SK-N-SH (cell line): ENCODE measurements at regions not wholly inside any gene's neighbourhood (a gene's known extent, or its start where the extent isn't known, plus 50 kb on each side); places are given as distances from the start of the nearest gene placed in this dataset.

Experiments used
- CTCF ChIA-PET: fragments of 300-600, 350-600 bp; formaldehyde crosslinking; extraction: SDS; loops from one replicate; lab custom pipeline; 2021; lab: Yijun Ruan, JAX
- POLR2A ChIA-PET: fragments of 350-600 bp; sonication (Branson Sonifier 250); formaldehyde crosslinking; extraction: SDS; loops from one replicate; lab custom pipeline; 2020; ENCODE audit warnings: antibody characterized with exemption, inconsistent platforms; lab: Yijun Ruan, JAX
- DNase-seq: peaks from one replicate; pipeline ENCODE4 v3.0.0; 2012
- H2AFZ ChIP-seq: fragments of 200-600 bp; sonication (generic); 2 replicates; pipeline ENCODE4 v1.8.1; 2016; ENCODE audit warnings: antibody characterized with exemption, mild to moderate bottlenecking, low read depth
- H3F3A ChIP-seq: fragments of 200-600 bp; sonication (generic); replicated peaks from 2 replicates; pipeline ENCODE3; 2016; ENCODE audit warnings: antibody characterized with exemption, mild to moderate bottlenecking; ENCODE audit not compliant: insufficient read depth
- H3K27ac ChIP-seq, 2 experiments: fragments of 200-500 bp in 1 of 2; fragments of 200-600 bp in 1 of 2; sonication (Bioruptor generic) in 1 of 2; sonication (generic), shearing (Covaris generic) in 1 of 2; 2 replicates each; pipeline versions ENCODE4 v1.5.1 to v1.6.1; 2014 to 2016; ENCODE audit warnings: low read depth in 2 of 2, inconsistent platforms in 1 of 2, low read length in 1 of 2, mild to moderate bottlenecking in 1 of 2, mixed read lengths in 1 of 2
- H3K27me3 ChIP-seq: fragments of 200-600 bp; sonication (generic), shearing (Covaris generic); 2 replicates; pipeline ENCODE4 v1.6.1; 2016; ENCODE audit warnings: mixed run types; ENCODE audit not compliant: insufficient read depth
- H3K36me3 ChIP-seq, 2 experiments: fragments of 200-500 bp in 1 of 2; fragments of 200-600 bp in 1 of 2; sonication (Bioruptor generic) in 1 of 2; sonication (generic) in 1 of 2; replicated peaks in 1 of 2; 2 replicates each; pipeline versions ENCODE3 to v1.5.1; 2014 to 2016; ENCODE audit warnings: low read length in 1 of 2, mild to moderate bottlenecking in 1 of 2; ENCODE audit not compliant: insufficient read depth in 2 of 2, control insufficient read depth in 1 of 2
- H3K4me1 ChIP-seq, 2 experiments: fragments of 200-500 bp in 1 of 2; fragments of 200-600 bp in 1 of 2; sonication (Bioruptor generic) in 1 of 2; sonication (generic), shearing (Covaris generic) in 1 of 2; 2 replicates each; pipeline versions ENCODE4 v1.5.1 to v1.6.1; 2014 to 2016; ENCODE audit warnings: low read depth in 1 of 2, low read length in 1 of 2, mixed run types in 1 of 2; ENCODE audit not compliant: insufficient read depth in 2 of 2, control insufficient read depth in 1 of 2
- H3K4me2 ChIP-seq: fragments of 200-600 bp; sonication (generic), shearing (Covaris generic); 2 replicates; pipeline ENCODE4 v1.6.1; 2017; ENCODE audit warnings: mixed run types
- H3K4me3 ChIP-seq, 2 experiments: fragments of 200-500 bp in 1 of 2; fragments of 200-600 bp in 1 of 2; sonication (Bioruptor generic) in 1 of 2; sonication (generic), shearing (Covaris generic) in 1 of 2; 2 replicates each; pipeline versions ENCODE4 v1.5.1 to v1.8.1; 2014 to 2016; ENCODE audit warnings: low read depth in 2 of 2, inconsistent platforms in 1 of 2, low read length in 1 of 2, mild to moderate bottlenecking in 1 of 2, mixed read lengths in 1 of 2, moderate library complexity in 1 of 2
- H3K79me2 ChIP-seq: fragments of 200-600 bp; sonication (generic); 2 replicates; pipeline ENCODE4 v1.8.1; 2017; ENCODE audit warnings: mild to moderate bottlenecking; ENCODE audit not compliant: insufficient read depth
- H3K9ac ChIP-seq: fragments of 200-600 bp; sonication (generic); 2 replicates; pipeline ENCODE4 v1.6.1; 2017; ENCODE audit warnings: mixed run types
- H3K9me2 ChIP-seq: fragments of 200-600 bp; sonication (generic); 2 replicates; pipeline ENCODE4 v1.6.1; 2017; ENCODE audit warnings: mixed run types
- H3K9me3 ChIP-seq: fragments of 200-600 bp; sonication (generic); 2 replicates; pipeline ENCODE4 v1.6.1; 2017; ENCODE audit warnings: mixed run types, mild to moderate bottlenecking, moderate library complexity
- H4K20me1 ChIP-seq: fragments of 200-600 bp; sonication (generic); 2 replicates; pipeline ENCODE4 v1.6.1; 2017; ENCODE audit warnings: mild to moderate bottlenecking, mixed run types; ENCODE audit not compliant: insufficient read depth
- EP300 ChIP-seq, 2 experiments: IDR thresholded peaks; 2 replicates each; pipeline versions ENCODE4 v1.4.0 to v1.6.1; 2012; ENCODE audit warnings: borderline replicate concordance in 1 of 2, low read depth in 1 of 2, low read length in 1 of 2
- FOXM1 ChIP-seq: IDR thresholded peaks from 2 replicates; pipeline ENCODE4 v1.4.0; 2012; ENCODE audit warnings: low read depth, mild to moderate bottlenecking
- GABPA ChIP-seq: IDR thresholded peaks from 2 replicates; pipeline ENCODE4 v1.4.0; 2012; ENCODE audit warnings: low read depth, mild to moderate bottlenecking
- GATA2 ChIP-seq: sonication (generic); formaldehyde crosslinking; IDR thresholded peaks from 2 replicates; pipeline ENCODE4 v1.5.0; 2020; ENCODE audit warnings: mild to moderate bottlenecking, missing genetic modification reagents
- MEF2A ChIP-seq: IDR thresholded peaks from 2 replicates; pipeline ENCODE4 v1.4.0; 2012; ENCODE audit warnings: low read depth, borderline replicate concordance
- MXI1 ChIP-seq: IDR thresholded peaks from 2 replicates; pipeline ENCODE4 v1.6.1; 2012; ENCODE audit warnings: mild to moderate bottlenecking, low read depth, low read length, improper control_type of control experiment
- NRF1 ChIP-seq: IDR thresholded peaks from 2 replicates; pipeline ENCODE4 v1.6.1; 2012; ENCODE audit warnings: low read depth, mild to moderate bottlenecking, low read length
- RCOR1 ChIP-seq: fragments of 150-350 bp; IDR thresholded peaks from 2 replicates; pipeline ENCODE4 v1.6.1; 2017; ENCODE audit warnings: antibody characterized with exemption, low read length
- SMC3 ChIP-seq: IDR thresholded peaks from 2 replicates; pipeline ENCODE4 v1.6.1; 2012; ENCODE audit warnings: low read depth, low read length, improper control_type of control experiment
- TAF1 ChIP-seq: IDR thresholded peaks from 2 replicates; pipeline ENCODE4 v1.6.1; 2012; ENCODE audit warnings: low read depth, mild to moderate bottlenecking, low read length, moderate library complexity, borderline replicate concordance
- YY1 ChIP-seq: IDR thresholded peaks from 2 replicates; pipeline ENCODE4 v1.4.0; 2012; ENCODE audit warnings: low read depth, mild to moderate bottlenecking
- WGBS: methylation state at CpG from one replicate; pipeline ENCODE4 v1.1.6; 2017; ENCODE audit warnings: low lambda C conversion rate; 5-methylcytosine and 5-hydroxymethylcytosine counted together
- TF ChIP-seq, protein P1 (sequence below): IDR thresholded peaks from 2 replicates; pipeline ENCODE4 v1.6.1; 2012; ENCODE audit warnings: mild to moderate bottlenecking, low read depth, low read length, moderate library complexity
- TF ChIP-seq, protein P2 (sequence below): fragments of 150-350 bp; IDR thresholded peaks from 2 replicates; pipeline ENCODE4 v1.6.1; 2017; ENCODE audit warnings: antibody characterized with exemption, low read length, low read depth, borderline replicate concordance
- TF ChIP-seq, protein P3 (sequence below): IDR thresholded peaks from 2 replicates; pipeline ENCODE4 v1.4.0; 2012; ENCODE audit warnings: low read depth, borderline replicate concordance
- TF ChIP-seq, protein P4 (sequence below): IDR thresholded peaks from 2 replicates; pipeline ENCODE4 v1.4.0; 2012; ENCODE audit warnings: low read depth

DNA sequence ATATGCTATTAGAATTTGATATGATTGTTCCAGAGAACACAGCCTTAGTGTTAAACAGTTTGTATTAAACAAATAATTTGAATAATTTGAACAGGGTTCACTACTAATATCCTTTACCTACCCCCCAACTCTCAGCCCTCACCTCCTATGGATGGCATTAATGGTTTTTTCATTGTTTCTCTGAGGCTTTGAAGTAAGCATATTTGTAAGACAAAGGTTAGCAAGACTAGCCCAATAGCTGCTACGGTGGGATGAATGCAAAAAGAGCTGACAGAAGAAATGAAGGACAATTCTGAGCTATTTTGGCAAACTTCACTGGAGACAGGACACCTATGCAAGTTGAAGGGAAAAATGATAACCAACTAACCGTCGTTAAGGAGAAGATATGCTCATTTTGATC, 61.6 kb downstream of the ARL4A start:
- no peak overlapping the region for H2AFZ ChIP-seq
- no peak overlapping the region for H3K9ac ChIP-seq
- no peaks in the 10 kb centered on the region for H3K4me1 ChIP-seq
- H3K79me2 ChIP-seq: no peaks in the 10 kb centered on the region
- H3K4me2 ChIP-seq: no peak overlapping the region
- TF ChIP-seq GATA2 (CRISPR knock-in tag) (no peak), YY1 (no peak)
- no peak overlapping the region for H3K4me3 ChIP-seq
- H3K9me3 ChIP-seq: no peaks in the 10 kb centered on the region
- POLR2A ChIA-PET: no interaction called here
- no peak for DNase-seq
- CTCF ChIA-PET: interaction anchor here (1.0 to 1.6 kb wide), 5 partner anchors 11 to 62 kb away, joined by 3 to 4 read pairs (median 3); partner anchors contain the start of gene ARL4A
- WGBS: 38% methylated on average over 3 of the region's 3 CpGs
- no peaks in the 10 kb centered on the region for H3K9me2 ChIP-seq
- H3K36me3 ChIP-seq: no peaks in the 10 kb centered on the region
- no peak overlapping the region for H3K27ac ChIP-seq
- H4K20me1 ChIP-seq: no peaks in the 10 kb centered on the region
- no peaks in the 10 kb centered on the region for H3F3A ChIP-seq
- no peaks in the 10 kb centered on the region for H3K27me3 ChIP-seq

DNA sequence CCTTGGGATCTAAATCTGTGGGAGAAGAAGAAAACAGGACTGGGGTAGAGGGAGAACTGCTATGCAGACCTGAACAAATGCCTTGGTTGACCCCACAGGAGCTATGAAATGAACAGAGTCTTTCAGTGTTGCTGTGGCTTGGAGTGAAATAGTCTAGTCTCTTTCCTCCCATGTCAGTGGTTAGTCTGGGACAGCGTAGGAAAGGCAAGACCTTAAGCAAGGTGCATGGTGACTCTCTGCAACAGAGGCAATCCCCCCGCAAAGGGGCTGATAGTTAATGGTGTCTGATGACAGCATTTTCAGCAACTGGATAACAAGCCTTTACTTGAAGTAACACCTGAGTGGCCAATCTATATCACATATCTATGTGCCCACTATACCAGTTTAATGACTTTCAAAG, 62.3 kb downstream of the ARL4A start:
- Histone ChIP-seq H3K9me3 (no peaks in the 10 kb centered on the region), H3K4me1 (no peaks in the 10 kb centered on the region), H4K20me1 (no peaks in the 10 kb centered on the region), H2AFZ (no peak overlapping the region), H3K36me3 (no peaks in the 10 kb centered on the region), H3K27ac (no peak overlapping the region)
- CTCF ChIA-PET: interaction anchor here (1.0 to 1.6 kb wide), 4 partner anchors 11 to 63 kb away, joined by 3 to 4 read pairs (median 4); partner anchors contain the start of gene ARL4A
- WGBS: 74% methylated on average over 2 of the region's 2 CpGs
- TF ChIP-seq MXI1: no peak
- TF ChIP-seq, protein P1, sequence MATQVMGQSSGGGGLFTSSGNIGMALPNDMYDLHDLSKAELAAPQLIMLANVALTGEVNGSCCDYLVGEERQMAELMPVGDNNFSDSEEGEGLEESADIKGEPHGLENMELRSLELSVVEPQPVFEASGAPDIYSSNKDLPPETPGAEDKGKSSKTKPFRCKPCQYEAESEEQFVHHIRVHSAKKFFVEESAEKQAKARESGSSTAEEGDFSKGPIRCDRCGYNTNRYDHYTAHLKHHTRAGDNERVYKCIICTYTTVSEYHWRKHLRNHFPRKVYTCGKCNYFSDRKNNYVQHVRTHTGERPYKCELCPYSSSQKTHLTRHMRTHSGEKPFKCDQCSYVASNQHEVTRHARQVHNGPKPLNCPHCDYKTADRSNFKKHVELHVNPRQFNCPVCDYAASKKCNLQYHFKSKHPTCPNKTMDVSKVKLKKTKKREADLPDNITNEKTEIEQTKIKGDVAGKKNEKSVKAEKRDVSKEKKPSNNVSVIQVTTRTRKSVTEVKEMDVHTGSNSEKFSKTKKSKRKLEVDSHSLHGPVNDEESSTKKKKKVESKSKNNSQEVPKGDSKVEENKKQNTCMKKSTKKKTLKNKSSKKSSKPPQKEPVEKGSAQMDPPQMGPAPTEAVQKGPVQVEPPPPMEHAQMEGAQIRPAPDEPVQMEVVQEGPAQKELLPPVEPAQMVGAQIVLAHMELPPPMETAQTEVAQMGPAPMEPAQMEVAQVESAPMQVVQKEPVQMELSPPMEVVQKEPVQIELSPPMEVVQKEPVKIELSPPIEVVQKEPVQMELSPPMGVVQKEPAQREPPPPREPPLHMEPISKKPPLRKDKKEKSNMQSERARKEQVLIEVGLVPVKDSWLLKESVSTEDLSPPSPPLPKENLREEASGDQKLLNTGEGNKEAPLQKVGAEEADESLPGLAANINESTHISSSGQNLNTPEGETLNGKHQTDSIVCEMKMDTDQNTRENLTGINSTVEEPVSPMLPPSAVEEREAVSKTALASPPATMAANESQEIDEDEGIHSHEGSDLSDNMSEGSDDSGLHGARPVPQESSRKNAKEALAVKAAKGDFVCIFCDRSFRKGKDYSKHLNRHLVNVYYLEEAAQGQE: no peak
- TF ChIP-seq, all 33 proteins: peak for 0
- POLR2A ChIA-PET: no interaction called here
- DNase-seq: no peak
- Histone ChIP-seq H3K9me2 (no peaks in the 10 kb centered on the region), H3K4me2 (no peak overlapping the region), H3K27me3 (no peaks in the 10 kb centered on the region), H3K4me3 (no peak overlapping the region), H3K9ac (no peak overlapping the region), H3F3A (no peaks in the 10 kb centered on the region), H3K79me2 (no peaks in the 10 kb centered on the region)

DNA sequence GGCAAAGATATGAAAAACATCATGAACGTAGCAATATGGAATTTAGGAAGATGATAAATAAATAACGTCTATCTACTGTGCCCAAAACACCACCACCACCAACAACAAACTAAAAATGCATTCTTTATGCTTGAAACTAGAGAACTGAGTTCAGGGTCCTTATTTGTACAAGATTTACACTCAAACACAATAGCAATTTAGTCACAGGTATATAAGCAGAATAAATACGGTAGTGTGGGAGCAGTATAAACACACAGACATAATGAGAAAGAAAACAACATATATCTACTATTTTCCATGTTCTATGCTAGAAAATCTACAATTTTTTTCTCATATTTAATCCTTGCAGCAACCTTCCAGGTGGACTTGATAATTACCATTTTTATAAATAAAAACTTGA, 64.3 kb downstream of the ARL4A start:
- H3K27me3 ChIP-seq: no peaks in the 10 kb centered on the region
- CTCF ChIA-PET: no interaction called here
- no peaks in the 10 kb centered on the region for H3K79me2 ChIP-seq
- no peaks in the 10 kb centered on the region for H3K4me1 ChIP-seq
- no peak overlapping the region for H3K27ac ChIP-seq
- POLR2A ChIA-PET: no interaction called here
- 51% methylated on average over 3 of the region's 3 CpGs for WGBS
- no peaks in the 10 kb centered on the region for H3K9me3 ChIP-seq
- no peaks in the 10 kb centered on the region for H4K20me1 ChIP-seq
- no peaks in the 10 kb centered on the region for H3K9me2 ChIP-seq
- H3K36me3 ChIP-seq: no peaks in the 10 kb centered on the region
- H2AFZ ChIP-seq: no peak overlapping the region
- peaks cover 4% of the 10 kb centered on the region for H3F3A ChIP-seq
- no peak overlapping the region for H3K9ac ChIP-seq
- no peak overlapping the region for H3K4me2 ChIP-seq
- no peak for DNase-seq
- H3K4me3 ChIP-seq: no peak overlapping the region
- TF ChIP-seq RCOR1 (no peak), EP300 (IDR thresholded peaks at IDR 0.05; ENCODE audit: borderline replicate concordance in 1 of 2, low read depth in 1 of 2, low read length in 1 of 2) (no peak), GABPA (no peak), NRF1 (no peak), TAF1 (no peak), SMC3 (no peak), FOXM1 (no peak), MEF2A (no peak)
- TF ChIP-seq, protein P2, sequence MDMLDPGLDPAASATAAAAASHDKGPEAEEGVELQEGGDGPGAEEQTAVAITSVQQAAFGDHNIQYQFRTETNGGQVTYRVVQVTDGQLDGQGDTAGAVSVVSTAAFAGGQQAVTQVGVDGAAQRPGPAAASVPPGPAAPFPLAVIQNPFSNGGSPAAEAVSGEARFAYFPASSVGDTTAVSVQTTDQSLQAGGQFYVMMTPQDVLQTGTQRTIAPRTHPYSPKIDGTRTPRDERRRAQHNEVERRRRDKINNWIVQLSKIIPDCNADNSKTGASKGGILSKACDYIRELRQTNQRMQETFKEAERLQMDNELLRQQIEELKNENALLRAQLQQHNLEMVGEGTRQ: no peak
- TF ChIP-seq, protein P3, sequence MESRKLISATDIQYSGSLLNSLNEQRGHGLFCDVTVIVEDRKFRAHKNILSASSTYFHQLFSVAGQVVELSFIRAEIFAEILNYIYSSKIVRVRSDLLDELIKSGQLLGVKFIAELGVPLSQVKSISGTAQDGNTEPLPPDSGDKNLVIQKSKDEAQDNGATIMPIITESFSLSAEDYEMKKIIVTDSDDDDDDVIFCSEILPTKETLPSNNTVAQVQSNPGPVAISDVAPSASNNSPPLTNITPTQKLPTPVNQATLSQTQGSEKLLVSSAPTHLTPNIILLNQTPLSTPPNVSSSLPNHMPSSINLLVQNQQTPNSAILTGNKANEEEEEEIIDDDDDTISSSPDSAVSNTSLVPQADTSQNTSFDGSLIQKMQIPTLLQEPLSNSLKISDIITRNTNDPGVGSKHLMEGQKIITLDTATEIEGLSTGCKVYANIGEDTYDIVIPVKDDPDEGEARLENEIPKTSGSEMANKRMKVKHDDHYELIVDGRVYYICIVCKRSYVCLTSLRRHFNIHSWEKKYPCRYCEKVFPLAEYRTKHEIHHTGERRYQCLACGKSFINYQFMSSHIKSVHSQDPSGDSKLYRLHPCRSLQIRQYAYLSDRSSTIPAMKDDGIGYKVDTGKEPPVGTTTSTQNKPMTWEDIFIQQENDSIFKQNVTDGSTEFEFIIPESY: no peak
- TF ChIP-seq, protein P4, sequence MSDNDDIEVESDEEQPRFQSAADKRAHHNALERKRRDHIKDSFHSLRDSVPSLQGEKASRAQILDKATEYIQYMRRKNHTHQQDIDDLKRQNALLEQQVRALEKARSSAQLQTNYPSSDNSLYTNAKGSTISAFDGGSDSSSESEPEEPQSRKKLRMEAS: no peak
